ENCODE measurements at regions not wholly inside any gene's neighbourhood (a gene's known extent, or its start where the extent isn't known, plus 50 kb on each side); places are given as distances from the start of the nearest gene placed in this dataset.

GRCh38 chr2:149652926-149653325 is 65.4 kb upstream of the MMADHC start:
- BruUV-seq (replicated peaks) = no TSS peak
- DNase-seq (ENCODE audit: low read depth, low spot score) (no peak), ATAC-seq (no peak)
- TF ChIP-seq RAD21 (IDR thresholded peaks at IDR 0.05; ENCODE audit: low read depth) (no peak), CTCF (IDR thresholded peaks at IDR 0.05 in 2 of 3, conservative IDR thresholded peaks at IDR 0.05 in 1 of 3; ENCODE audit: borderline replicate concordance in 1 of 3, insufficient read depth in 1 of 3, low read depth in 2 of 3, low read length in 2 of 3) (no peak)
- Histone ChIP-seq H3K4me1 (ENCODE audit: control insufficient read depth in 1 of 2, insufficient read depth in 2 of 2, low read length in 2 of 2) (peaks cover 0 to 8% of the 10 kb centered on the region in 2 experiments; a peak in 2 of 4 replicates), H3K27ac (ENCODE audit: low read depth, low read length) (no peak overlapping the region), H2AFZ (ENCODE audit: low read depth, low read length, poor library complexity, severe bottlenecking) (no peak overlapping the region), H3K9me2 (ENCODE audit: insufficient read depth) (no peaks in the 10 kb centered on the region), H3K27me3 (ENCODE audit: insufficient read depth, low read length) (no peaks in the 10 kb centered on the region), H4K20me1 (ENCODE audit: insufficient read depth) (no peaks in the 10 kb centered on the region), H3K36me3 (ENCODE audit: control insufficient read depth in 1 of 2, insufficient read depth in 2 of 2, low read length in 2 of 2) (no peaks in the 10 kb centered on the region), H3K9me3 (ENCODE audit: control insufficient read depth in 1 of 2, insufficient read depth in 1 of 2, low read depth in 1 of 2, low read length in 2 of 2) (no peaks in the 10 kb centered on the region), H3K4me2 (ENCODE audit: low read length) (no peak overlapping the region), H3K9ac (ENCODE audit: low read length) (no peak overlapping the region), H3K4me3 (replicated peaks in 1 of 2; ENCODE audit: low read depth in 1 of 2, low read length in 2 of 2) (no peak overlapping the region), H3K79me2 (ENCODE audit: insufficient read depth, low read length) (no peaks in the 10 kb centered on the region)
- intact Hi-C loops (cut with micrococcal nuclease) = no loop called here
- RAD21 ChIA-PET (ENCODE audit: low non-redundant PET in 1 of 2, low total read pairs in 2 of 2, uncharacterized antibody in 2 of 2, unreplicated experiment in 2 of 2) = no interaction called here
- CTCF ChIA-PET = no interaction called here
- POLR2A ChIA-PET = no interaction called here

- TF ChIP-seq CTCF (IDR thresholded peaks at IDR 0.05 in 2 of 3, conservative IDR thresholded peaks at IDR 0.05 in 1 of 3; ENCODE audit: borderline replicate concordance in 1 of 3, insufficient read depth in 1 of 3, low read depth in 2 of 3, low read length in 2 of 3) = no peak
- TF ChIP-seq SRF (IDR thresholded peaks at IDR 0.05; ENCODE audit: low read depth) = no peak
- no peak for TF ChIP-seq ATF3 (IDR thresholded peaks at IDR 0.05)
- no peak for TF ChIP-seq ZFX (IDR thresholded peaks at IDR 0.05)
- no peak for TF ChIP-seq SIN3A (IDR thresholded peaks at IDR 0.05; ENCODE audit: low read depth)
- TF ChIP-seq RAD21 (IDR thresholded peaks at IDR 0.05; ENCODE audit: low read depth) = no peak
- TF ChIP-seq REST (IDR thresholded peaks at IDR 0.05; ENCODE audit: low read depth) = no peak
- TF ChIP-seq JUND (IDR thresholded peaks at IDR 0.05) = no peak
- no peak for TF ChIP-seq TCF7L2 (IDR thresholded peaks at IDR 0.05; ENCODE audit: borderline replicate concordance, extremely low read depth, insufficient read depth, insufficient read length)
- no peak for TF ChIP-seq ZNF274 (IDR thresholded peaks at IDR 0.05; ENCODE audit: low read depth, low read length)
- no peak for TF ChIP-seq EZH2 (IDR thresholded peaks at IDR 0.05)
- no peak for ATAC-seq
- H3K27me3 ChIP-seq (ENCODE audit: insufficient read depth, low read length) = no peaks in the 10 kb centered on the region
- no peaks in the 10 kb centered on the region for H4K20me1 ChIP-seq (ENCODE audit: insufficient read depth)
- DNase-seq (ENCODE audit: low read depth, low spot score) = no peak
- ChIA-PET RAD21 (ENCODE audit: low non-redundant PET in 1 of 2, low total read pairs in 2 of 2, uncharacterized antibody in 2 of 2, unreplicated experiment in 2 of 2) (no interaction called here), CTCF (no interaction called here), POLR2A (no interaction called here)
- no peak overlapping the region for H2AFZ ChIP-seq (ENCODE audit: low read depth, low read length, poor library complexity, severe bottlenecking)
- no peaks in the 10 kb centered on the region for H3K9me2 ChIP-seq (ENCODE audit: insufficient read depth)
- H3K9ac ChIP-seq (ENCODE audit: low read length) = no peak overlapping the region
- H3K4me1 ChIP-seq (ENCODE audit: control insufficient read depth in 1 of 2, insufficient read depth in 2 of 2, low read length in 2 of 2) = peaks cover 0 to 8% of the 10 kb centered on the region in 2 experiments; a peak in 2 of 4 replicates
- H3K36me3 ChIP-seq (ENCODE audit: control insufficient read depth in 1 of 2, insufficient read depth in 2 of 2, low read length in 2 of 2) = no peaks in the 10 kb centered on the region
- intact Hi-C loops (cut with micrococcal nuclease) = no loop called here
- H3K27ac ChIP-seq (ENCODE audit: low read depth, low read length) = no peak overlapping the region
- no peak overlapping the region for H3K4me3 ChIP-seq (replicated peaks in 1 of 2; ENCODE audit: low read depth in 1 of 2, low read length in 2 of 2)
- no peaks in the 10 kb centered on the region for H3K9me3 ChIP-seq (ENCODE audit: control insufficient read depth in 1 of 2, insufficient read depth in 1 of 2, low read depth in 1 of 2, low read length in 2 of 2)
- no peaks in the 10 kb centered on the region for H3K79me2 ChIP-seq (ENCODE audit: insufficient read depth, low read length)
- no peak overlapping the region for H3K4me2 ChIP-seq (ENCODE audit: low read length)
- BruUV-seq (replicated peaks) = no TSS peak
Measured at GRCh38 chr2:149652526-149652925, 65.0 kb upstream of the MMADHC start.
